ENCODE measurements at regions not wholly inside any gene's neighbourhood (a gene's known extent, or its start where the extent isn't known, plus 50 kb on each side); places are given as distances from the start of the nearest gene placed in this dataset.

DNA sequence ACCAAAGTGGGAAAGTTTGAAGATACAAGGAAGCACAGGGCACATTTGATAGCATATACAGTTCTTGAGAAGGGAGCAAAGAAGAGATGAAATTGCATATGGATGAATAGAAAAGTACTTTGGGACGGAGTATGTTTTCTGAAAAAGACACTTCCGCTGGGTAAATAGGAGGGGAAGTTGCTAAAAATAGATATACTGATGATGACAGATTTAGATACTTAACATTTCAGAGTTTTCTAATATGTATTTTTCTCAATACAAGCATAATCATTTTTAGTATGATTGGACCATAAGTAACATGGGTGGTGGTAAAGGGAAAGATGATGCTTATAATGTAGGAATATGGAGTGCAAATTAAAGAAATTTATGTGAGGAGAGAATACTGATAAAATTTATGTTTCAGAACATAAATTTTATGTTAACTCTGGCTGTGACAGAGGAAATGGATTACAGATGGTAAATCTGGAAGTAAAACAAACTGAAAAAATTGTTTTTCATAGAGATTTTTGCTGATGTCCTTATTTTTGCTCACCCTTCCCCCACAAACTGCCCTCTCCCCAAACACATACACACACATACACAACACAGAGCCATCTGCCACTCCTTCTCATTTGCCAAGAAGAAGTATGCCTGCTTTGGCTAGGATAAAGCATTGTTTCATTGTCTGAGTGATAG, 583.9 kb upstream of the MIR17HG start:
- no peak for DNase-seq (ENCODE audit: low spot score)
- TF ChIP-seq, protein P1, sequence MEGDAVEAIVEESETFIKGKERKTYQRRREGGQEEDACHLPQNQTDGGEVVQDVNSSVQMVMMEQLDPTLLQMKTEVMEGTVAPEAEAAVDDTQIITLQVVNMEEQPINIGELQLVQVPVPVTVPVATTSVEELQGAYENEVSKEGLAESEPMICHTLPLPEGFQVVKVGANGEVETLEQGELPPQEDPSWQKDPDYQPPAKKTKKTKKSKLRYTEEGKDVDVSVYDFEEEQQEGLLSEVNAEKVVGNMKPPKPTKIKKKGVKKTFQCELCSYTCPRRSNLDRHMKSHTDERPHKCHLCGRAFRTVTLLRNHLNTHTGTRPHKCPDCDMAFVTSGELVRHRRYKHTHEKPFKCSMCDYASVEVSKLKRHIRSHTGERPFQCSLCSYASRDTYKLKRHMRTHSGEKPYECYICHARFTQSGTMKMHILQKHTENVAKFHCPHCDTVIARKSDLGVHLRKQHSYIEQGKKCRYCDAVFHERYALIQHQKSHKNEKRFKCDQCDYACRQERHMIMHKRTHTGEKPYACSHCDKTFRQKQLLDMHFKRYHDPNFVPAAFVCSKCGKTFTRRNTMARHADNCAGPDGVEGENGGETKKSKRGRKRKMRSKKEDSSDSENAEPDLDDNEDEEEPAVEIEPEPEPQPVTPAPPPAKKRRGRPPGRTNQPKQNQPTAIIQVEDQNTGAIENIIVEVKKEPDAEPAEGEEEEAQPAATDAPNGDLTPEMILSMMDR (conservative IDR thresholded peaks at IDR 0.05; ENCODE audit: low read depth), result no peak
- POLR2A ChIA-PET (ENCODE audit: low non-redundant PET), result no interaction called here
- H3K27ac ChIP-seq, result no peak overlapping the region
- CTCF ChIA-PET, result no interaction called here

GRCh38 chr13:90766386-90766902, 581.0 kb upstream of the MIR17HG start:
- TF ChIP-seq, protein P1 (conservative IDR thresholded peaks at IDR 0.05; ENCODE audit: low read depth), result no peak
- DNase-seq (ENCODE audit: low spot score), result no peak
- CTCF ChIA-PET, result no interaction called here
- POLR2A ChIA-PET (ENCODE audit: low non-redundant PET), result no interaction called here
- no peak overlapping the region for H3K27ac ChIP-seq

DNA sequence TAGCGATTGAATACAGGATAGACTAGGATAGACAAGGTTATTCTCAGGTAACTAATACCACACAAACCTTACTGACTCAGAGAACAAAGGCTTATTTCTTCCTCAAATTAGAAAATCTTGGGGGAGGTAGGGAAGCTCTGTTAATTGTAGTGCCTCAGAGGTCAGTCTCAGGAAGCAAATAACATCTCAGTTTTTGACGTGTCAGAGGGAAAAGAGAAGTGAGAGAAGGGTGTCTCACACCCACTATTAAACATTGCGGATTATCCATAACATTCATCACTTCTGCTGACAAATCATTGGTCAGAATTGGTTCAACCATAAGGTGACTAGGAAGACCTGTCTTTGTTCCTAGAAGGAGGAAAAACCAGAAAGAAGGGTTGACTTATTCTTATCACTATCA, 579.4 kb upstream of the MIR17HG start:
- no peak overlapping the region for H3K27ac ChIP-seq
- no peak for DNase-seq (ENCODE audit: low spot score)
- TF ChIP-seq, protein P1 (conservative IDR thresholded peaks at IDR 0.05; ENCODE audit: low read depth), result no peak
- CTCF ChIA-PET, result no interaction called here
- POLR2A ChIA-PET (ENCODE audit: low non-redundant PET), result no interaction called here

DNA sequence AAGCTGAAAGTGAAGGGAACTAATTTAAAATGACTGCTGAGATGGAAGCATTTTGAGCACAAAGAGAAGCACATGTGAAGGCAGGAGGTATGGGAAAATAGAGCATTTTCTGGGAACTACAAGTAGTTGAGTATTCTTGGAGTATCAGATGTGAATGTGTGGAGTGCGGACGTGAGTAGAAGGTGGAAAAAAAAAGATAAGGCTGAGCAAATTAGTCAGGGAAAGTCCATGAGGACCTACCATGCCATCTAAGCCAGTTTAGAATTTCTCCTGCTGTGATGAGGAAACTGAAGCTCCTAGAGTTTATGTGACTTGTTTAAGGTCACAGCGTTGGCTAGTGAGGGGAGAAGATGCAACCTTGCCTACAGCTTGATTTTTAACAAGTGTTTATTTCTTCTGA, 578.1 kb upstream of the MIR17HG start:
- ChIA-PET POLR2A (ENCODE audit: low non-redundant PET) (no interaction called here), CTCF (interaction anchor here (0.5 to 0.6 kb wide), 2 partner anchors 24 to 267 kb away, joined by 3 to 4 read pairs; no protein-coding TSS in a partner anchor)
- TF ChIP-seq, protein P1 (conservative IDR thresholded peaks at IDR 0.05; ENCODE audit: low read depth), result no peak
- DNase-seq (ENCODE audit: low spot score), result no peak
- H3K27ac ChIP-seq, result no peak overlapping the region

GRCh38 chr13:90770334-90770733, 577.2 kb upstream of the MIR17HG start:
- POLR2A ChIA-PET (ENCODE audit: low non-redundant PET), result no interaction called here
- CTCF ChIA-PET, result no interaction called here
- no peak for DNase-seq (ENCODE audit: low spot score)
- TF ChIP-seq, protein P1 (conservative IDR thresholded peaks at IDR 0.05; ENCODE audit: low read depth), result no peak
- no peak overlapping the region for H3K27ac ChIP-seq

- DNase-seq (ENCODE audit: low spot score), result no peak
- ChIA-PET CTCF (no interaction called here), POLR2A (ENCODE audit: low non-redundant PET) (no interaction called here)
- TF ChIP-seq, protein P1 (conservative IDR thresholded peaks at IDR 0.05; ENCODE audit: low read depth), result no peak
- H3K27ac ChIP-seq, result no peak overlapping the region
These were observed 573.8 kb upstream of the MIR17HG start for GRCh38 chr13:90773681-90774080.

Data from RWPE1 (cell line).